ENCODE measurements at regions not wholly inside any gene's neighbourhood (a gene's known extent, or its start where the extent isn't known, plus 50 kb on each side); places are given as distances from the start of the nearest gene placed in this dataset.
"Not testable (repeated sequence)": the region's sequence is repeated elsewhere in the genome, so short reads cannot be mapped to it uniquely, and the experiment has no call there.

- H3K4me3 ChIP-seq (ENCODE audit: low read length in 2 of 2); H3K27ac ChIP-seq (ENCODE audit: low read depth in 1 of 2, low read length in 2 of 2); H3K27me3 ChIP-seq (ENCODE audit: control insufficient read depth in 1 of 2, insufficient read depth in 2 of 2, low read length in 1 of 2); H3K4me1 ChIP-seq (ENCODE audit: control insufficient read depth in 1 of 2, insufficient read depth in 2 of 2, low read length in 2 of 2); H3K36me3 ChIP-seq (ENCODE audit: control insufficient read depth in 1 of 2, insufficient read depth in 2 of 2, low read length in 1 of 2); ATAC-seq (ENCODE audit: low FRiP score); intact Hi-C loops (cut with DNase I); H3K9me3 ChIP-seq (ENCODE audit: control insufficient read depth, low read length): not testable (repeated sequence)
- WGBS, 2 donors, result 58 to 65% methylated on average over 4 to 5 of the region's 5 CpGs
- DNase-seq, result peak; percentile 17 to 51
These were observed 485.7 kb downstream of the GOLGA6L6 start for GRCh38 chr15:20055921-20056320.

GRCh38 chr15:20048189-20048588 is 493.4 kb downstream of the GOLGA6L6 start:
- H3K9me3 ChIP-seq (ENCODE audit: control insufficient read depth, low read length); H3K27me3 ChIP-seq (ENCODE audit: control insufficient read depth in 1 of 2, insufficient read depth in 2 of 2, low read length in 1 of 2); H3K4me1 ChIP-seq (ENCODE audit: control insufficient read depth in 1 of 2, insufficient read depth in 2 of 2, low read length in 2 of 2); H3K27ac ChIP-seq (ENCODE audit: low read depth in 1 of 2, low read length in 2 of 2); ATAC-seq (ENCODE audit: low FRiP score); intact Hi-C loops (cut with DNase I); H3K36me3 ChIP-seq (ENCODE audit: control insufficient read depth in 1 of 2, insufficient read depth in 2 of 2, low read length in 1 of 2); H3K4me3 ChIP-seq (ENCODE audit: low read length in 2 of 2): not testable (repeated sequence)
- DNase-seq, result peak in 1 of 2 donors; percentile 63
- 85 to 86% methylated on average over 8 to 14 of the region's 16 CpGs for WGBS, 2 donors

- DNase-seq; intact Hi-C loops (cut with DNase I): not testable (repeated sequence)
- WGBS, 2 donors, result no CpG with 5 or more reads among the region's 5 CpGs
These were observed 496.4 kb downstream of the GOLGA6L6 start for GRCh38 chr15:20045165-20045564.

GRCh38 chr15:20040691-20041090 is 500.9 kb downstream of the GOLGA6L6 start:
- ATAC-seq (ENCODE audit: low FRiP score); DNase-seq; H3K4me3 ChIP-seq (ENCODE audit: low read length in 2 of 2); H3K36me3 ChIP-seq (ENCODE audit: control insufficient read depth in 1 of 2, insufficient read depth in 2 of 2, low read length in 1 of 2); H3K27me3 ChIP-seq (ENCODE audit: control insufficient read depth in 1 of 2, insufficient read depth in 2 of 2, low read length in 1 of 2); H3K27ac ChIP-seq (ENCODE audit: low read depth in 1 of 2, low read length in 2 of 2); H3K9me3 ChIP-seq (ENCODE audit: control insufficient read depth, low read length); intact Hi-C loops (cut with DNase I); H3K4me1 ChIP-seq (ENCODE audit: control insufficient read depth in 1 of 2, insufficient read depth in 2 of 2, low read length in 2 of 2): not testable (repeated sequence)
- WGBS, 2 donors, result 59% methylated on average over 1 of the region's 1 CpG; no CpG with 5 or more reads in 1 of the 2 donors

More at GRCh38 chr15:20045165-20045564, 496.4 kb downstream of the GOLGA6L6 start:
- H3K27ac ChIP-seq (ENCODE audit: low read depth in 1 of 2, low read length in 2 of 2); H3K4me3 ChIP-seq (ENCODE audit: low read length in 2 of 2); H3K27me3 ChIP-seq (ENCODE audit: control insufficient read depth in 1 of 2, insufficient read depth in 2 of 2, low read length in 1 of 2); ATAC-seq (ENCODE audit: low FRiP score); H3K4me1 ChIP-seq (ENCODE audit: control insufficient read depth in 1 of 2, insufficient read depth in 2 of 2, low read length in 2 of 2); H3K36me3 ChIP-seq (ENCODE audit: control insufficient read depth in 1 of 2, insufficient read depth in 2 of 2, low read length in 1 of 2); H3K9me3 ChIP-seq (ENCODE audit: control insufficient read depth, low read length): not testable (repeated sequence)

GRCh38 chr15:20025040-20025439 is 516.6 kb downstream of the GOLGA6L6 start:
- no CpG with 5 or more reads among the region's 2 CpGs for WGBS, 2 donors
- intact Hi-C loops (cut with DNase I), result not testable (repeated sequence)

GRCh38 chr15:20022349-20022748 is 519.3 kb downstream of the GOLGA6L6 start:
- H3K4me1 ChIP-seq (ENCODE audit: control insufficient read depth in 1 of 2, insufficient read depth in 2 of 2, low read length in 2 of 2); DNase-seq; H3K27ac ChIP-seq (ENCODE audit: low read depth in 1 of 2, low read length in 2 of 2); ATAC-seq (ENCODE audit: low FRiP score); H3K4me3 ChIP-seq (ENCODE audit: low read length in 2 of 2); intact Hi-C loops (cut with DNase I); H3K36me3 ChIP-seq (ENCODE audit: control insufficient read depth in 1 of 2, insufficient read depth in 2 of 2, low read length in 1 of 2); H3K27me3 ChIP-seq (ENCODE audit: control insufficient read depth in 1 of 2, insufficient read depth in 2 of 2, low read length in 1 of 2); H3K9me3 ChIP-seq (ENCODE audit: control insufficient read depth, low read length): not testable (repeated sequence)
- WGBS, 2 donors, result 50% methylated on average over 1 of the region's 6 CpGs; no CpG with 5 or more reads in 1 of the 2 donors

More at GRCh38 chr15:20025040-20025439, 516.6 kb downstream of the GOLGA6L6 start:
- not testable (repeated sequence) for H3K4me1 ChIP-seq (ENCODE audit: control insufficient read depth in 1 of 2, insufficient read depth in 2 of 2, low read length in 2 of 2); H3K36me3 ChIP-seq (ENCODE audit: control insufficient read depth in 1 of 2, insufficient read depth in 2 of 2, low read length in 1 of 2); DNase-seq; H3K27me3 ChIP-seq (ENCODE audit: control insufficient read depth in 1 of 2, insufficient read depth in 2 of 2, low read length in 1 of 2); H3K27ac ChIP-seq (ENCODE audit: low read depth in 1 of 2, low read length in 2 of 2); ATAC-seq (ENCODE audit: low FRiP score); H3K4me3 ChIP-seq (ENCODE audit: low read length in 2 of 2); H3K9me3 ChIP-seq (ENCODE audit: control insufficient read depth, low read length)

GRCh38 chr15:20021351-20021750 is 520.2 kb downstream of the GOLGA6L6 start:
- H3K36me3 ChIP-seq (ENCODE audit: control insufficient read depth in 1 of 2, insufficient read depth in 2 of 2, low read length in 1 of 2); H3K9me3 ChIP-seq (ENCODE audit: control insufficient read depth, low read length); intact Hi-C loops (cut with DNase I); H3K4me3 ChIP-seq (ENCODE audit: low read length in 2 of 2); H3K4me1 ChIP-seq (ENCODE audit: control insufficient read depth in 1 of 2, insufficient read depth in 2 of 2, low read length in 2 of 2); DNase-seq; H3K27ac ChIP-seq (ENCODE audit: low read depth in 1 of 2, low read length in 2 of 2); H3K27me3 ChIP-seq (ENCODE audit: control insufficient read depth in 1 of 2, insufficient read depth in 2 of 2, low read length in 1 of 2); ATAC-seq (ENCODE audit: low FRiP score): not testable (repeated sequence)
- WGBS, 2 donors, result 68 to 70% methylated on average over 1 to 3 of the region's 7 CpGs

GRCh38 chr15:20020588-20020987 is 521.0 kb downstream of the GOLGA6L6 start:
- H3K4me1 ChIP-seq (ENCODE audit: control insufficient read depth in 1 of 2, insufficient read depth in 2 of 2, low read length in 2 of 2); H3K36me3 ChIP-seq (ENCODE audit: control insufficient read depth in 1 of 2, insufficient read depth in 2 of 2, low read length in 1 of 2); H3K4me3 ChIP-seq (ENCODE audit: low read length in 2 of 2); intact Hi-C loops (cut with DNase I); H3K27me3 ChIP-seq (ENCODE audit: control insufficient read depth in 1 of 2, insufficient read depth in 2 of 2, low read length in 1 of 2); H3K27ac ChIP-seq (ENCODE audit: low read depth in 1 of 2, low read length in 2 of 2); H3K9me3 ChIP-seq (ENCODE audit: control insufficient read depth, low read length); ATAC-seq (ENCODE audit: low FRiP score): not testable (repeated sequence)
- 77 to 80% methylated on average over 3 to 4 of the region's 5 CpGs for WGBS, 2 donors
- DNase-seq, result peak in 1 of 2 donors; percentile 14

- H3K27me3 ChIP-seq (ENCODE audit: control insufficient read depth in 1 of 2, insufficient read depth in 2 of 2, low read length in 1 of 2); H3K4me1 ChIP-seq (ENCODE audit: control insufficient read depth in 1 of 2, insufficient read depth in 2 of 2, low read length in 2 of 2); H3K27ac ChIP-seq (ENCODE audit: low read depth in 1 of 2, low read length in 2 of 2); ATAC-seq (ENCODE audit: low FRiP score); intact Hi-C loops (cut with DNase I); H3K36me3 ChIP-seq (ENCODE audit: control insufficient read depth in 1 of 2, insufficient read depth in 2 of 2, low read length in 1 of 2); H3K9me3 ChIP-seq (ENCODE audit: control insufficient read depth, low read length); H3K4me3 ChIP-seq (ENCODE audit: low read length in 2 of 2): not testable (repeated sequence)
- 70 to 75% methylated on average over 6 of the region's 6 CpGs for WGBS, 2 donors
- peak in 1 of 2 donors; percentile 20 for DNase-seq
These were observed 521.8 kb downstream of the GOLGA6L6 start for GRCh38 chr15:20019758-20020157.

Measured in aorta (tissue), 5 donors.